NCI-H2107 treated with DMSO at 0.1 percent for 48 hours (cell line): ENCODE measurements at regions not wholly inside any gene's neighbourhood (a gene's known extent, or its start where the extent isn't known, plus 50 kb on each side); places are given as distances from the start of the nearest gene placed in this dataset.
"Not testable (repeated sequence)": the region's sequence is repeated elsewhere in the genome, so short reads cannot be mapped to it uniquely, and the experiment has no call there.

Experiments
- DNase-seq: peaks from one replicate; lab custom pipeline; 2025; ENCODE audit not compliant: unreplicated experiment; lab: John Stamatoyannopoulos, UW

DNA sequence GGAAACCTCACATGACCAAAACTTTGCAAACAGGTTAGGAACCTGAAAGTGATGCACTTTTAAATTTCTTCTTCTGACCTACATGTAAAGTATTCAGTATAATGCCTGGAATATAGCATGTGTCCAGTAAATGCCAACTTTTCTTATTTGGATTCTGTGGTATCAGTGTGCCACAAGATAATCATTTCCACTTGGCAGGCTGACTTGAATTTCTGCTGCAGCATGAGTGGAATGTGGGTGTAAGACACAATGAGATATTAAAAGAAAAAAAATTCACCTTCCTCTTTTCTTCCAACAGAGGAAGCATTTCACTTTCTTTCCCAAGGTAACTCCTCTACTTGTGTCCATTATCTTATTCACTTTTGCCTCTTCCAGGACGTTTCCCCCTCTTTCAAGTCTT lies 141.9 kb upstream of the PRKD1 start:
- DNase-seq: no peak

GRCh38 chr14:30072454-30072853 lies 144.8 kb upstream of the PRKD1 start:
- DNase-seq: not testable (repeated sequence)

DNA sequence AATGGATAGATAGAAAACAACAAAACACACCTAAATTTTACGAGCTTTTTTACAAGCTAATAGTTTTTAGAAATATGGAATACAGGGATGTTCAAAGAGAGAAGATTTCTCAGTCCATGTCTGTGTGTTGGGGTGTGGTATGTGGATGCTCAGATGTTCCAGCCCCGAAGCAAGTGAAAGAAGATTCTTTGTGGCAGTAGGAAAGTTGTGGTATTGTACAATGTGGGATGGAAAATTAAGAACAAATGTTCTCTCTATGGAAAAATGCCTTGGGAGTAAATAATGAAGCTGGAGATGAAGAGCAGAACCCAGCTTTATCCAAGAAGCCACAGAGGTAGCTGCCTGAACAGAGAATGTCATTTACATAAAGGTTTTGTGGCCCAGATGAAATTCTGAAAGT lies 150.3 kb upstream of the PRKD1 start:
- DNase-seq: no peak

GRCh38 chr14:30078811-30079402 lies 151.3 kb upstream of the PRKD1 start:
- DNase-seq: no peak

GRCh38 chr14:30082486-30082885 lies 154.8 kb upstream of the PRKD1 start:
- no peak for DNase-seq

- no peak for DNase-seq
These were observed 157.2 kb upstream of the PRKD1 start for GRCh38 chr14:30084811-30085210.

- DNase-seq: no peak
These were observed 158.3 kb upstream of the PRKD1 start for GRCh38 chr14:30085943-30086342.

DNA sequence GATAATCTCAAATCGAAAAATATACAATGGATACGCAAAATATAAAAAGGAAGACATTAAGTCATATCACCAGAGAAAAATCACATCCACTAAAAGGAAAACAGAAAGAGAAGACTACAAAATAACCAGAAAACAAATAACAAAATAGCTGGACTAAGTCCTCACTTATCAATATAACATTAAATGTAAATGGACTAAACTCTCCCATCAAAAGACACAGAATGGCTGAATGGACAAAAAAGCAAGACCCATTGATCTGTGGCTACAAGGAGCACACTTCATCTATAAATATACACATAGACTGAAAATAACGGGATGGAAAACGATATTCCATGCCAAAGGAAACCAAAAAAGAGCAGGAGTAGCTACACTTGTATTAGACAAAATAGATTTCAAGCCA lies 161.0 kb upstream of the PRKD1 start:
- DNase-seq: no peak

DNA sequence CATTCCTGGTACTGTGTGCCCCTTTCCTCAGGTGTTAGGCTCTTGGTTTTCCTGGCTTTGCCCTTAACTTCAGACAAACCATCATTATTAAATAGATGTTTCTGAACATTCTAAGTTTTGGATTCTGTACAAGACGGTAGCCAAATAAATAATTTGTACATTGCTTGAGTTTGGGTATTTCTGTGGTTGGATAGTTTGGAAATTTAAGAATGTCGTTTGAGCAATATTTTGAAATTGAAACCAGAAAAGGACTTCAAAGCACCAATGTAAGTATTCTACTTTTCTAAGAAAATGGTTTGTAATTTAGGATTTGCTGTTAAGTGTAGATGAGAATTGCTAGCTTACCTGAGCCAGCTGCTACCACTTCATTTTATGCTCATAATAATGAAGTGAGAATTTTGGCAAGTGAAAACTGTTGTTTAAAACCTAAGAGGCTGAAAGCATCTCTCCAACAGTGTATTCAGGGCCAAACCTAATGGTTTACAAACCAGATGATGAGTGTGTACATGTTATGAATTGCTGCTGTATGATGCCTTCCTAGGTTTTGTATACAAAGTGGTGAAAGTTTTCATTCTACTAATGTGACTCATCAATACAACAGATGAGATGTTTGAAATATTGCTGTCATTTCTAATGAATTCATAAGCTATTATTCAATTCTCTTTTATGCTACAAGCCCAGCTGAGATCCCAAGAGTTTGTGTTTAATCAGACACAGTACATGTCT lies 181.5 kb upstream of the PRKD1 start:
- DNase-seq: peak; percentile 62

DNA sequence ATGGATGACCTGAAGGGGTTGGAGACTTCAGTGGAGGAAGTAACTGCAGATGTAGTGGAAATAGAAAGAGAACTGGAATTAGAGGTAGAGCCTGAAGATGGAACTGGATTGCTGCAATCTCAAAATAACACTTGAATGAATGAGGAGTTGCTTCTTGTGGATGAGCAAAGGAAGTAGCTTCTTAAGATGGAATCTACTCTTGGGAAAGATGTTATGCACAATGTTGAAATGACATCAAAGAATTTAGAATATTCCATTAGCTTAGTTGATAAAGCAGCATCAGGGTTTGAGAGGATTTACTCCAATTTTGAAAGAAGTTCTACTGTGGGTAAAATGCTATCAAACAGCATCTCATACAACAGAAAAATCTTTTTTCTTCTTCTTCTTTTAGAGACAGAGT lies 186.4 kb upstream of the PRKD1 start:
- DNase-seq: no peak

DNA sequence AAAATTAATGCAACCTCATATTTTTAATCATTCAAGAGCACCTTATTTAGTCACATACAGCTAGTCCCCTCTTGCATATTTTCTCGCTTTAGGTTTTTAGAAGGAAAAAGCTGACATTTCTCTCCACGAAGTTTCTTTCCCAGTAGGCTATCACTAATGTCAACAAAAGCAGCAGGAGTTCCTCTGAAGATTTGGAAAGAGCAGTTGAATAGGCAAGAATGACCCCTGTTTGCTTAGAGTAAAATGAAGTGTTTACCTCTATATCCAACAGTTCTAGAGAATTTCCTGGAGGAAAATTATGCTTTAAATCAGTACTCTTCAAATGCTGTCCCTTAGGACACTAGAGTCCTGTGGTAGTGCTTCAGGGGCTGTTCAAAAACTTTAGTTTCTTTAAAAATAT lies 188.1 kb upstream of the PRKD1 start:
- no peak for DNase-seq

- DNase-seq: no peak
These were observed 191.5 kb upstream of the PRKD1 start for GRCh38 chr14:30118992-30119640.

- DNase-seq: peak; percentile 26
These were observed 197.8 kb upstream of the PRKD1 start for GRCh38 chr14:30125322-30125979.

- DNase-seq: no peak
These were observed 202.2 kb upstream of the PRKD1 start for GRCh38 chr14:30129807-30130206.

DNA sequence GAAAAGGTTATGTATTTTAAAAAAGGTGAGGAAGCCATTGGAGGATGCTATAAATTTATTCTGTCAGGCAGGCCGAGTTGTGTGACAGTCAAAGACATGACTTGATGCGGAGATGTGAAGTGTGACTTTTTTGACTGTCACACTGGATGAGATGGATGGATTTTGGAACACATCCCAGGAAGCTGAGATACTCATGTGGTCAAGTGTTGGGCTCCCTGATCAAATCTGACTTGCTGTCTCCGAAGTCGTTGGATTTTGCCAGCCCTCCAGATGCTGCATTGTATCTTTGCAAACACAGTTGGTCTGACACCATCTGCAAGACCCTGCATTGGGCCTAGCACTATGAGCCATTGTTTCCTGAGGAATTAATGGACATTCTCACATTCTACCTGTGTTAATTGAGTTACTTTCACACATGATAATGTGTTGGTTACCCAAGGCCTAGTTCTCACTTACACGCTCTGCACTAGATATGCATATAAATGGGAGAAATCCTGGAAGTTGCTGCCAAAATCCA lies 204.0 kb upstream of the PRKD1 start:
- no peak for DNase-seq

DNA sequence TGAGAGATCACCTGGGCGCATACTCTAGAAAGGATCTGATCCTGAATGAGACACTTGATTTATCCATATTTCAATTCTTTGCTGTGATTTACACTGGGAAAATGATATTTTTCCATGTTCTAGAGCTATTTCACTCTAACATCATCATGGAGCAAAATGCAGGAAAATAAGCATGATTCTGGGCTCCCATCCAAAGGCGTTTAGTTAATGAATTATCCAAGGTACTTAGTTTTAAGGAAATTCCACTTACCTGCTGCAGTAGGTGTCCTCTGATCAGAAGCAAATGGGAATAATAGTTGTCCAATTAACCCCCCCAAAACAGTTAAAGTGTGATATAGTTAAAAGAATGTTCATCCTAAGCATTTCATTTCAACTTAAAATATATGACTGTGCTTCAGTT lies 204.5 kb upstream of the PRKD1 start:
- no peak for DNase-seq

DNA sequence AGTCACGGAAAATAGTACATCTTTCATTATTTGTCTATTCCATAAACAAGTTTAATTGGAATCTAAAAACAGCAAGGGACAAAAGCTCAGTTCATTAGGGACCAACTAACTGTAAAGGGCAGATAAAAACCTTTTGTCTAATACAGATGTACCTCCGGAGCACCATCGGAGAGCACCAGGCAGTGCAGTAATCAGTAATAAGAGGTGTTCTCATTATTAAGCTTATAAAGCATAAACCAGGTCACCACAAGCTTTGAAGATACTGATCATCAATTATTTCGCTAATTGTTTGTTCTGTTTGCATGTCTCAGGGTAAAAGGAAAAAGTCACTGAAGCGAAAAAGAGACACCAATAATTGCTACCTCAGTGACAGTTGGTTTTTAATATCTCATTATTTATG lies 207.3 kb upstream of the PRKD1 start:
- DNase-seq: no peak

DNA sequence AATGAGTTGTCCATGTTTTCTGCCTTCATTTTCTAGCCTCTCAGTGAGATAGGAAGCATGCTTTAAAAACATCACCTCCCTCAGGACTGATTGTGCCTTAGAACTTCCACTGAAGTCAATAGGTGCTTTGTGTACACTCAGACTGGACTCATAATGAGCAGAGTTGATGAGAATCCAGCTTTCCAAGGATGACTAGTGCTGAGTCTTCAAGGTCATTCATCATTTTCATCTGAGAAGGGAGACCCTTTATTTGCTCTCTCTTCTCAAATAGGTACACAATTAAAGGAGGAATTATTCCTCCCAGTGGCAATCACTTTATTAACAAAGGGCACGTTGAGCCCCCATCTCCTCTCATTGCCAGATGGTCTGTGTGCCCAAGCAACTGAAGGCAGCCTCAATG lies 210.9 kb upstream of the PRKD1 start:
- no peak for DNase-seq

DNA sequence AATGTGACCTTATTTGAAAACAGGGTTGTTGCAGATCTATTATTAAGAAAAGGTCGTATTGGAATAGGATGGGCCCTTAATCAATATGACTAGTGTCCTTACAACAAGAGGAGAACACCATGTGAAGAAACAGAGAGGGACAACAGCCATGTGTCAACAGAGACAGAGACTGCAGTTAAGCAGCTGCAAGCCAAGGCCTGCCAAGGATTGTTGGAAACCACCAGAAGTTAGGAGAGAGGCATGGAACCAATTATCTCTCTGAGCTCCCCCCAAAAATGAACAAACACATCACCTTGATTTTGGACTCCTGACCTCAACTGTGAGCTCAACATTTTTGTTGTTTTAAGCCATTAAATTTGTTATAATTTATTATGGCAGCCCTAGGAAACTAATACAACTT lies 214.6 kb upstream of the PRKD1 start:
- no peak for DNase-seq

DNA sequence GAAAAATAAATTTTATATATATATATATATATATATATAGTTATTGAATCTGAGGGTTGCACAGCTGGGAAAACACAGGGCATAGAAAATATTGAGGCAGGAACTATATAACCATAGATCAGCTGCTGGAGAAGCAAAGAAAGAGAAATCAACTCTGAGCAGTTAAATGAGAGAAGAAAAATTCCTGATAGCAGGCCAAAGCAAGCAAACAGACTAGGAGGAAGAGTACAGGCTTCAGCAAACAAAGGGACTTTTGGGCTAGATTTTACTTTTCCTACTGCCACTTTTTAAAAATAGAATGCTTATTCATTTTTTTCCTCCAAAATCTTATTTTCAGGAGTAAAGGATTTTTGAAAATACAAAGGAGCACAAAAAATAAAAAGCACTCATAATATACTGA lies 216.0 kb upstream of the PRKD1 start:
- no peak for DNase-seq

DNA sequence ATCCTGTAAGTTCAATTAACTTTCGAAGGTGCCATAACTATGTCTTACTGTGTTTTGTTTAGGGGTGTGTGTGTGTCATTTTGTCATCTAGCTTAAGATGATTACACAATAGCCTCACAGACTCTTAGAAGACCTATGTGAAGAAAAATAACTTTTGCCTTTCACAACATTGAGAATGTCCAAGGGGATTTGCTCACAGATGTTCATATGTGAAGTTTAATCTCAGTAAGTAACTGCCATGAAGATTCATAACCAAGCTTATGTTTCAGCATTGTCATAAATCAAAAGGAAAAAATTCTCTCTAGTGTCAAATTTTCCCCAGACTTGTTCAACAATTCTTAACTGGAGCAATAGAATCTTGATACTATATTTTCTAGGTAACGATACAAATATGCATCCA lies 226.1 kb upstream of the PRKD1 start:
- no peak for DNase-seq

GRCh38 chr14:30156571-30156970 lies 228.9 kb upstream of the PRKD1 start:
- DNase-seq: no peak
